GM23338 (cell line): ENCODE measurements at regions not wholly inside any gene's neighbourhood (a gene's known extent, or its start where the extent isn't known, plus 50 kb on each side); places are given as distances from the start of the nearest gene placed in this dataset.

Experiments used
- ATAC-seq: fragments of 200-7000 bp; cut with Tn5 transposase; 3 replicates; pipeline ENCODE4 v1.9.1; 2020
- DNase-seq: peaks from one replicate; pipeline ENCODE4 v3.0.0-alpha.2; 2015; ENCODE audit warnings: low spot score
- H2AFZ ChIP-seq: fragments of 200-600 bp; sonication (generic); 2 replicates; pipeline ENCODE4 v1.8.0; 2016; ENCODE audit warnings: antibody characterized with exemption, mild to moderate bottlenecking, moderate library complexity
- H3F3A ChIP-seq: fragments of 200-600 bp; sonication (generic); replicated peaks from 2 replicates; pipeline ENCODE4 v1.8.0; 2017; ENCODE audit warnings: antibody characterized with exemption, mixed run types, low read depth
- H3K27ac ChIP-seq: fragments of 200-600 bp; sonication (generic); 2 replicates; pipeline ENCODE4 v1.6.1; 2016; ENCODE audit warnings: low read depth
- H3K27me3 ChIP-seq: fragments of 200-600 bp; sonication (generic); 2 replicates; pipeline ENCODE4 v1.8.0; 2016; ENCODE audit warnings: mild to moderate bottlenecking, mixed run types, moderate library complexity; ENCODE audit not compliant: insufficient read depth
- H3K36me3 ChIP-seq: fragments of 200-600 bp; sonication (generic); 2 replicates; pipeline ENCODE4 v1.8.0; 2016; ENCODE audit warnings: mild to moderate bottlenecking; ENCODE audit not compliant: insufficient read depth
- H3K4me1 ChIP-seq: fragments of 200-600 bp; sonication (generic); 2 replicates; pipeline ENCODE4 v1.8.0; 2016; ENCODE audit warnings: mild to moderate bottlenecking, moderate library complexity; ENCODE audit not compliant: insufficient read depth
- H3K4me2 ChIP-seq: fragments of 200-600 bp; sonication (generic); 2 replicates; pipeline ENCODE4 v1.7.1; 2017; ENCODE audit warnings: mixed run types
- H3K4me3 ChIP-seq: fragments of 200-600 bp; sonication (generic); 2 replicates; pipeline ENCODE4 v1.6.1; 2016; ENCODE audit warnings: mixed run types
- H3K79me2 ChIP-seq: fragments of 200-600 bp; sonication (generic); replicated peaks from 2 replicates; pipeline ENCODE4 v1.8.0; 2017; ENCODE audit warnings: mild to moderate bottlenecking; ENCODE audit not compliant: insufficient read depth
- H3K9me2 ChIP-seq: fragments of 200-600 bp; sonication (generic); 2 replicates; pipeline ENCODE4 v1.8.0; 2017; ENCODE audit not compliant: insufficient read depth
- H4K20me1 ChIP-seq: fragments of 200-600 bp; sonication (generic); replicated peaks from 2 replicates; pipeline ENCODE4 v1.8.0; 2017; ENCODE audit warnings: mild to moderate bottlenecking; ENCODE audit not compliant: insufficient read depth
- H3K27ac Mint-ChIP-seq: 2 replicates; pipeline ENCODE4 v1.8.0; 2020; ENCODE audit warnings: inconsistent platforms, mild to moderate bottlenecking, moderate library complexity, mixed read lengths
- H3K27me3 Mint-ChIP-seq: 3 replicates; pipeline ENCODE4 v1.8.0; 2022; ENCODE audit warnings: low read depth, mild to moderate bottlenecking, moderate library complexity, mixed read lengths, inconsistent platforms; ENCODE audit not compliant: insufficient read depth, poor library complexity
- H3K36me3 Mint-ChIP-seq: 3 replicates; pipeline ENCODE4 v1.8.0; 2021; ENCODE audit warnings: low read depth, mild to moderate bottlenecking, inconsistent platforms, moderate library complexity, mixed read lengths
- H3K4me1 Mint-ChIP-seq: 3 replicates; pipeline ENCODE4 v1.8.0; 2020; ENCODE audit warnings: mild to moderate bottlenecking, inconsistent platforms, mixed read lengths
- H3K4me3 Mint-ChIP-seq: 3 replicates; pipeline ENCODE4 v1.8.0; 2021; ENCODE audit warnings: moderate library complexity, mild to moderate bottlenecking, inconsistent platforms, mixed read lengths
- H3K9me3 Mint-ChIP-seq: 3 replicates; pipeline ENCODE4 v1.8.0; 2020; ENCODE audit warnings: moderate library complexity, mild to moderate bottlenecking, inconsistent platforms, mixed read lengths
- CREB1 ChIP-seq: fragments of 250-450 bp; sonication (Bioruptor Pico); IDR thresholded peaks from 2 replicates; pipeline ENCODE4 v1.5.0; 2020; ENCODE audit warnings: low read depth, mild to moderate bottlenecking, moderate library complexity
- CTCF ChIP-seq, 2 experiments: fragments of 200-600 bp in 1 of 2; sonication (generic) in 1 of 2; conservative IDR thresholded peaks; 2 replicates each; pipeline versions ENCODE4 v1.5.1 to v1.6.1; 2016 to 2017; ENCODE audit warnings: antibody characterized with exemption in 2 of 2, low read depth in 2 of 2, mild to moderate bottlenecking in 2 of 2, moderate library complexity in 1 of 2
- ETS1 ChIP-seq: IDR thresholded peaks from 2 replicates; pipeline ENCODE4 v1.6.1; 2016; ENCODE audit warnings: antibody characterized with exemption
- EZH2 ChIP-seq: fragments of 200-600 bp; sonication (generic); IDR thresholded peaks from one replicate; pipeline ENCODE4 v1.8.0; 2017; ENCODE audit warnings: antibody characterized with exemption, mild to moderate bottlenecking, low read depth; ENCODE audit not compliant: unreplicated experiment
- EZH2phosphoT487 ChIP-seq: fragments of 200-600 bp; sonication (generic); IDR thresholded peaks from one replicate; pipeline ENCODE4 v1.8.1; 2018; ENCODE audit warnings: antibody characterized with exemption; ENCODE audit not compliant: unreplicated experiment
- JUNB ChIP-seq: IDR thresholded peaks from one replicate; pipeline ENCODE4 v1.6.1; 2016; ENCODE audit warnings: antibody characterized with exemption; ENCODE audit not compliant: unreplicated experiment
- STAT1 ChIP-seq: IDR thresholded peaks from one replicate; pipeline ENCODE4 v1.6.1; 2016; ENCODE audit warnings: antibody characterized with exemption; ENCODE audit not compliant: unreplicated experiment
- ZNF114 ChIP-seq: fragments of 250-450 bp; sonication (Bioruptor Pico); IDR thresholded peaks from 2 replicates; pipeline ENCODE4 v1.5.0; 2020; ENCODE audit warnings: mild to moderate bottlenecking, moderate library complexity
- ZNF331 ChIP-seq: fragments of 250-450 bp; sonication (Bioruptor Pico); IDR thresholded peaks from 2 replicates; pipeline ENCODE4 v1.5.0; 2020; ENCODE audit warnings: low read depth, mild to moderate bottlenecking, moderate library complexity
- TF ChIP-seq, protein P1 (sequence below): IDR thresholded peaks from one replicate; pipeline ENCODE4 v1.6.1; 2018; ENCODE audit warnings: antibody characterized with exemption; ENCODE audit not compliant: unreplicated experiment

- Histone ChIP-seq H3K4me1 (no peaks in the 10 kb centered on the region), H3K9me2 (no peaks in the 10 kb centered on the region), H3K27me3 (no peaks in the 10 kb centered on the region), H2AFZ (no peak overlapping the region), H3K36me3 (no peaks in the 10 kb centered on the region), H3K27ac (no peak overlapping the region), H3K4me2 (no peak overlapping the region), H3F3A (no peaks in the 10 kb centered on the region), H4K20me1 (no peaks in the 10 kb centered on the region), H3K4me3 (no peak overlapping the region), H3K79me2 (no peaks in the 10 kb centered on the region)
- DNase-seq (no peak), ATAC-seq (no peak)
- TF ChIP-seq CREB1 (CRISPR knock-in tag), result no peak
- no peak for TF ChIP-seq ZNF114 (CRISPR knock-in tag)
- no peak for TF ChIP-seq JUNB
- TF ChIP-seq STAT1, result no peak
- no peak for TF ChIP-seq CTCF (conservative IDR thresholded peaks at IDR 0.05; ENCODE audit: low read depth in 2 of 2)
- H3K27me3 Mint-ChIP-seq, result no peaks in the 10 kb centered on the region
- no peaks in the 10 kb centered on the region for H3K9me3 Mint-ChIP-seq
- H3K27ac Mint-ChIP-seq, result no peak overlapping the region
- peaks cover 16% of the 10 kb centered on the region; the same call in 2 of the 3 replicates for H3K4me1 Mint-ChIP-seq
- no peaks in the 10 kb centered on the region for H3K36me3 Mint-ChIP-seq
- no peak overlapping the region for H3K4me3 Mint-ChIP-seq
These were observed 638.7 kb upstream of the FANCL start for GRCh38 chr2:58879834-58880233.

GRCh38 chr2:58878778-58879177 lies 637.7 kb upstream of the FANCL start:
- Histone ChIP-seq H3F3A (no peaks in the 10 kb centered on the region), H3K4me3 (no peak overlapping the region), H3K36me3 (no peaks in the 10 kb centered on the region), H3K27me3 (no peaks in the 10 kb centered on the region), H3K4me1 (no peaks in the 10 kb centered on the region), H3K9me2 (no peaks in the 10 kb centered on the region), H2AFZ (no peak overlapping the region), H4K20me1 (no peaks in the 10 kb centered on the region), H3K27ac (no peak overlapping the region), H3K4me2 (no peak overlapping the region), H3K79me2 (no peaks in the 10 kb centered on the region)
- ATAC-seq (no peak), DNase-seq (no peak)
- Mint-ChIP-seq H3K9me3 (no peaks in the 10 kb centered on the region), H3K4me3 (no peak overlapping the region), H3K36me3 (no peaks in the 10 kb centered on the region), H3K27me3 (no peaks in the 10 kb centered on the region), H3K27ac (no peak overlapping the region), H3K4me1 (peaks cover 16% of the 10 kb centered on the region; the same call in 2 of the 3 replicates)
- TF ChIP-seq ZNF331 (CRISPR knock-in tag), result no peak

DNA sequence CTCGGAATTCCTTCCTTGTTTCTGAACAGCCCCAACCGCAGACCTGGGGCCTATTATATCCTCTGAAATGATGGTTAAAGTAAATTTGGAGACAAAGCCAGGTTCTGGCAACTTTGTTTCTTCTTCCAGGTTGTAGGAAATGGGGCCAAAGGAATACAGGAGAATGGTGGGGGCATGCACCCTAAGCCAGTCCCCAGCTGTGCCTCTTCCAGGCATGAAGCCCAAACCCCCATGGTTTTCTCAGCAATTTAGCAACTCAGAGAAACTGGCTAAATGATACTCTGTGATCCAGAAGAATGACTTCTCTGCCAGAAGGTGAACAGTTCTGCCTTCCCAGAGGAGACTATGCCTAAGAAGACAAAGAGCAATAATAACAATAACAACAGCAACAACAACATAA lies 635.0 kb upstream of the FANCL start:
- Histone ChIP-seq H2AFZ (no peak overlapping the region), H3K27ac (no peak overlapping the region), H3K27me3 (no peaks in the 10 kb centered on the region), H3K4me1 (peaks cover 7% of the 10 kb centered on the region; the same call in 1 of the 2 replicates), H3F3A (no peaks in the 10 kb centered on the region), H4K20me1 (no peaks in the 10 kb centered on the region), H3K79me2 (no peaks in the 10 kb centered on the region), H3K9me2 (no peaks in the 10 kb centered on the region), H3K4me2 (no peak overlapping the region), H3K4me3 (no peak overlapping the region), H3K36me3 (no peaks in the 10 kb centered on the region)
- ATAC-seq, result no peak
- no peaks in the 10 kb centered on the region for H3K9me3 Mint-ChIP-seq
- DNase-seq, result no peak
- no peak overlapping the region for H3K4me3 Mint-ChIP-seq
- no peaks in the 10 kb centered on the region for H3K36me3 Mint-ChIP-seq
- H3K4me1 Mint-ChIP-seq, result peaks cover 28% of the 10 kb centered on the region
- no peaks in the 10 kb centered on the region for H3K27me3 Mint-ChIP-seq
- H3K27ac Mint-ChIP-seq, result peak overlapping the region; percentile 28; the same call in 1 of the 2 replicates
- TF ChIP-seq EZH2phosphoT487 (no peak), JUNB (no peak), ETS1 (no peak), CTCF (conservative IDR thresholded peaks at IDR 0.05; ENCODE audit: low read depth in 2 of 2) (no peak), EZH2 (no peak)
- TF ChIP-seq, protein P1, sequence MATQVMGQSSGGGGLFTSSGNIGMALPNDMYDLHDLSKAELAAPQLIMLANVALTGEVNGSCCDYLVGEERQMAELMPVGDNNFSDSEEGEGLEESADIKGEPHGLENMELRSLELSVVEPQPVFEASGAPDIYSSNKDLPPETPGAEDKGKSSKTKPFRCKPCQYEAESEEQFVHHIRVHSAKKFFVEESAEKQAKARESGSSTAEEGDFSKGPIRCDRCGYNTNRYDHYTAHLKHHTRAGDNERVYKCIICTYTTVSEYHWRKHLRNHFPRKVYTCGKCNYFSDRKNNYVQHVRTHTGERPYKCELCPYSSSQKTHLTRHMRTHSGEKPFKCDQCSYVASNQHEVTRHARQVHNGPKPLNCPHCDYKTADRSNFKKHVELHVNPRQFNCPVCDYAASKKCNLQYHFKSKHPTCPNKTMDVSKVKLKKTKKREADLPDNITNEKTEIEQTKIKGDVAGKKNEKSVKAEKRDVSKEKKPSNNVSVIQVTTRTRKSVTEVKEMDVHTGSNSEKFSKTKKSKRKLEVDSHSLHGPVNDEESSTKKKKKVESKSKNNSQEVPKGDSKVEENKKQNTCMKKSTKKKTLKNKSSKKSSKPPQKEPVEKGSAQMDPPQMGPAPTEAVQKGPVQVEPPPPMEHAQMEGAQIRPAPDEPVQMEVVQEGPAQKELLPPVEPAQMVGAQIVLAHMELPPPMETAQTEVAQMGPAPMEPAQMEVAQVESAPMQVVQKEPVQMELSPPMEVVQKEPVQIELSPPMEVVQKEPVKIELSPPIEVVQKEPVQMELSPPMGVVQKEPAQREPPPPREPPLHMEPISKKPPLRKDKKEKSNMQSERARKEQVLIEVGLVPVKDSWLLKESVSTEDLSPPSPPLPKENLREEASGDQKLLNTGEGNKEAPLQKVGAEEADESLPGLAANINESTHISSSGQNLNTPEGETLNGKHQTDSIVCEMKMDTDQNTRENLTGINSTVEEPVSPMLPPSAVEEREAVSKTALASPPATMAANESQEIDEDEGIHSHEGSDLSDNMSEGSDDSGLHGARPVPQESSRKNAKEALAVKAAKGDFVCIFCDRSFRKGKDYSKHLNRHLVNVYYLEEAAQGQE, result no peak
